ENCODE measurements at regions not wholly inside any gene's neighbourhood (a gene's known extent, or its start where the extent isn't known, plus 50 kb on each side); places are given as distances from the start of the nearest gene placed in this dataset.

DNA sequence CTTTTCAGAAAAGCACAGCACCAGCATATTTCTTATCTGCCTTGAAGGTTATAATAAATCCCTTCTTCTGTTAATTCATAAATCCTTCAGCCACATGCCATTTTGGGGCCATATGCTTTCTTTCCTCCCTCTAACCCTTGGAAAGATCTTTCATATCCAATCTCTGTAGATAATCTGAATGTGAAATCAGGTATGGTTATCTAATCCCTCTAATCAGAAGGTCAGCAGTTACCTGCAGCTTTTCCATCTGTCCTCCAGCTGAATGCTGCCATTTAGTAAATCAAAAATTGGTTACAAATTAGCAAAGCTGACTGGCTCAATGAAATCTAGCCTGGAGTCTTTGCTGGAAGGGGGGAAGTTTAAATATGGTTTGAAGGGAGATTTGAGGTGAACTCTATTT is 230.5 kb downstream of the PIK3C3 start:
- TF ChIP-seq, protein P1, sequence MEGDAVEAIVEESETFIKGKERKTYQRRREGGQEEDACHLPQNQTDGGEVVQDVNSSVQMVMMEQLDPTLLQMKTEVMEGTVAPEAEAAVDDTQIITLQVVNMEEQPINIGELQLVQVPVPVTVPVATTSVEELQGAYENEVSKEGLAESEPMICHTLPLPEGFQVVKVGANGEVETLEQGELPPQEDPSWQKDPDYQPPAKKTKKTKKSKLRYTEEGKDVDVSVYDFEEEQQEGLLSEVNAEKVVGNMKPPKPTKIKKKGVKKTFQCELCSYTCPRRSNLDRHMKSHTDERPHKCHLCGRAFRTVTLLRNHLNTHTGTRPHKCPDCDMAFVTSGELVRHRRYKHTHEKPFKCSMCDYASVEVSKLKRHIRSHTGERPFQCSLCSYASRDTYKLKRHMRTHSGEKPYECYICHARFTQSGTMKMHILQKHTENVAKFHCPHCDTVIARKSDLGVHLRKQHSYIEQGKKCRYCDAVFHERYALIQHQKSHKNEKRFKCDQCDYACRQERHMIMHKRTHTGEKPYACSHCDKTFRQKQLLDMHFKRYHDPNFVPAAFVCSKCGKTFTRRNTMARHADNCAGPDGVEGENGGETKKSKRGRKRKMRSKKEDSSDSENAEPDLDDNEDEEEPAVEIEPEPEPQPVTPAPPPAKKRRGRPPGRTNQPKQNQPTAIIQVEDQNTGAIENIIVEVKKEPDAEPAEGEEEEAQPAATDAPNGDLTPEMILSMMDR (IDR thresholded peaks at IDR 0.05; ENCODE audit: insufficient read depth, low read length, severe bottlenecking): no peak
- DNase-seq (ENCODE audit: low read depth) (no peak), FAIRE-seq (no peak)
- no peaks in the 10 kb centered on the region for H3K36me3 ChIP-seq (ENCODE audit: control insufficient read depth, insufficient read depth, low read length)
- H3K27me3 ChIP-seq (ENCODE audit: control insufficient read depth, insufficient read depth, low read length): no peaks in the 10 kb centered on the region
- H3K4me3 ChIP-seq (ENCODE audit: low read depth, low read length): no peak overlapping the region

DNA sequence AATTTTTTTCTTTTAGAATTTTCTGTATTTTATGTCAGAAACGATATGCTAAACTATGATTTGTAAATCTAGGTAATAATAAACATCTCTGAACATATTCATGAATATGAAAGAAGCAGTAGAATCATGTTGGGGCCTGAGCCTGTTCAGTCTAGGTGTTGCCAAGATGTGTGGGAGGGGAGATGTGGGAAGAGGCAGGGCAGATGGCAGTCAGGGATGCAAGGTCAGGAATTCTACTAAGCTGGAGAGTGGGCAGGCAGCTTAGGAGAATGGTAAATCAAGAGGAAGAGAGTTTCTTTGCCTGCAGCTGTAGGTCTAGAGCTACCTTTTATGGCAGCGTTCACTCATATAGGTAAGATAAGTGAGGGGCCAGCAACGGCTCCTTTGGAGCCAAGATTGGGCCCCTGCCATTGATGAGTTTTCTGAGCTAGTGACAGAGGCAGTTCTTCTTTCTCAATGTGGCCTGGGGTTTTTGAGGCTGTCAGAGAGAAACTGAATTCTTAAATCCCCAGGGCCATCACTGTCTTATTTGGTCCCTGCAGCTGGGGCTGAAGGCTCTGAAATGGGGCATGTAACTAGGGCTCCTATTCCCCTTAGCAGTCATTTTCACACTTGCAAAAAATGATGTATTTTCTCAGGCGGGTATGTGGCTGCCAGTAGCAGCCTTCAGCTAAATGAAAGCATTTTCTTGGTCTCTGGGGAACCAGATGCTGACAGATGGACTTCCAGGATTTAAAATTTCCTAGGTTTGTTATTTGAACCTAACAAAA is 232.8 kb downstream of the PIK3C3 start:
- Histone ChIP-seq H3K27me3 (ENCODE audit: control insufficient read depth, insufficient read depth, low read length) (no peaks in the 10 kb centered on the region), H3K4me3 (ENCODE audit: low read depth, low read length) (no peak overlapping the region), H3K36me3 (ENCODE audit: control insufficient read depth, insufficient read depth, low read length) (no peaks in the 10 kb centered on the region)
- TF ChIP-seq, protein P1 (IDR thresholded peaks at IDR 0.05; ENCODE audit: insufficient read depth, low read length, severe bottlenecking): no peak
- DNase-seq (ENCODE audit: low read depth): peak; percentile 39
- no peak for FAIRE-seq

DNA sequence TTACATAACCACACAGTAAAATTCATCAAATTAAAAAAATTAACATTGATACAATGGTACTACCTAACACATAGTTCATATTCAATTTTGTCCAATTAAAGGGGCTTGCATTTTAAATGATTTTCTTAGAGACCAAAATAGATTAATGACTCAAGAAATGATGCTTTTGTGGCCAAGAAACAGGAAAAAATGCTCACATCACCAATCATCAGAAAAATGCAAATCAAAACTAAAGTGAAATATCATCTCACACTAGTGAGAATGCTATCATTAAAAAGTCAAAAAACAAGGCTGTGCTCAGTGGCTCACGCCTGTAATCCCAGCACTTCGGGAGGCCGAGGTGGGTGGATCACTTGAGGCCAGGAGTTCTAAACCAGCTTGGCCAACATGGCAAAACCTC is 235.6 kb downstream of the PIK3C3 start:
- DNase-seq (ENCODE audit: low read depth): no peak
- FAIRE-seq: no peak
- no peaks in the 10 kb centered on the region for H3K27me3 ChIP-seq (ENCODE audit: control insufficient read depth, insufficient read depth, low read length)
- H3K36me3 ChIP-seq (ENCODE audit: control insufficient read depth, insufficient read depth, low read length): no peaks in the 10 kb centered on the region
- TF ChIP-seq, protein P1 (IDR thresholded peaks at IDR 0.05; ENCODE audit: insufficient read depth, low read length, severe bottlenecking): no peak
- no peak overlapping the region for H3K4me3 ChIP-seq (ENCODE audit: low read depth, low read length)

DNA sequence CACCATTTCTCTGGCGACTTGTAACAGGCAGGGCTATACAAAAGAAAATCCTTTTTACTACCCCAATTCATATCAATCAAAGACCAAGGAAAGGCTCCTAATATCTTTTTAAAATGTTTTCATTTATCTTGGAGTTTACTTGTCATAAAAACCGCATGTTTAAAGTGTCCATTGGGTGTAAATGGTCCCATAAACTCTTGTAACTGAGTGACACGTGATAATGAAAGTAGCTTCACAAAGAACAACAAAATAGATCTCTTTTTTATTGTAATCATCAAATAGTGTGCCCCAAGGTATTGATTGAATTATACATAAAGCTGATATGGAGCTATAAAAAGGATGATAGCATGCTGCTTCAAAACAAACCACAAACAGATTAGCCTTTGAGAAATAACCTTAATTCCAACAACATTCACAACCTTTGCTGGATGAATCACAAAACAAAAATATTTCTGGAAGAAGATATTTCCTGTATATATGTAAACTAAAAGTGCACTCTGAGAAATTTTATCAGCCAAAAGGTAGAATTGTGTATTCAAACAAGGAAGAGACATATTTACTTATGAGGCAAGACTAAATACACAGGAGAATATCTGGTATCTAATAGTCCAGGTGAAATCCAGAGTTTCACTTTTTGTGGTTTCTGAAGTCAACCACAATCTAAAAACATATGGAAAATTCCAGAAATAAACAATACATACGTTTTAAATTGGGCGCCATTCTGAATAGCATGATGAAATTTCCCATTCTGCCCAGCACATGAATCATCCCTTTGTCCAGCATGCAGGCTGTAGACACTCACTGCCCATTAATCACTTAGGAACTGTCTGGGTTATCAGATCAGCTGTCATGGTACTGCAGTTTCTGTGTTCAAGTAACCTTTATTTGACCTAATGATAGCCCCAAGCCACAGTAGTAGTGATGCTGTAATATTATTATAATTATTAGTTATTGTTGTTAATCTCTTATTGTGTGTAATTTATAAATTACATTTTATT is 237.5 kb downstream of the PIK3C3 start:
- FAIRE-seq (no peak), DNase-seq (ENCODE audit: low read depth) (peak; percentile 80)
- Histone ChIP-seq H3K4me3 (ENCODE audit: low read depth, low read length) (no peak overlapping the region), H3K36me3 (ENCODE audit: control insufficient read depth, insufficient read depth, low read length) (no peaks in the 10 kb centered on the region), H3K27me3 (ENCODE audit: control insufficient read depth, insufficient read depth, low read length) (no peaks in the 10 kb centered on the region)
- TF ChIP-seq, protein P1 (IDR thresholded peaks at IDR 0.05; ENCODE audit: insufficient read depth, low read length, severe bottlenecking): no peak

DNA sequence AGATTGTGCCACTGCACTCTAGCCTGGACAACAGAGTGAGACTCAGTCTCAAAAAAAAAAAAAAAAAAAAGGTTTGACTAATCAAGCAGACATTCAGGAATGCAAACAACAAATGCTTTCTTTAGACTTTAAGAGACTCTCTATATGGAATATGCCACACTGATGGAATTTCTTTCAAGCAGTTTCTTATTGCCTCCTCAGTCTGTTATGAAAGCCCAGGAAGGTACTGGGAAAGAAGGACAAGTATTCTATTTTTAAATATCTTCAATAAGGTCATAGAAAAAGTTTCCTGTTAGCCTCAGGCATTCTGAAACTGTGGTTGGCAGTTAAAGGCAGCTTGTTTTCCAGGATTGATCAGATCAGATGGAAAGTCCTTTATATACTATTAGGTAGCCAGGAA is 241.6 kb downstream of the PIK3C3 start:
- no peaks in the 10 kb centered on the region for H3K36me3 ChIP-seq (ENCODE audit: control insufficient read depth, insufficient read depth, low read length)
- DNase-seq (ENCODE audit: low read depth): peak; percentile 35
- H3K4me3 ChIP-seq (ENCODE audit: low read depth, low read length): no peak overlapping the region
- FAIRE-seq: no peak
- no peaks in the 10 kb centered on the region for H3K27me3 ChIP-seq (ENCODE audit: control insufficient read depth, insufficient read depth, low read length)
- TF ChIP-seq, protein P1 (IDR thresholded peaks at IDR 0.05; ENCODE audit: insufficient read depth, low read length, severe bottlenecking): no peak

Data from bronchial epithelial cell (primary cell).